MM.1S (cell line): ENCODE measurements at regions not wholly inside any gene's neighbourhood (a gene's known extent, or its start where the extent isn't known, plus 50 kb on each side); places are given as distances from the start of the nearest gene placed in this dataset.

Experiments
- DNase-seq: peaks from one replicate; pipeline ENCODE4 v3.0.0-alpha.2; 2015
- H2AFZ ChIP-seq: fragments of 300-600 bp; sonication (generic); 2 replicates; pipeline ENCODE4 v1.6.0; 2016; ENCODE audit warnings: antibody characterized with exemption, low read length
- H3F3A ChIP-seq: fragments of 300-600 bp; sonication (generic); 2 replicates; pipeline ENCODE4 v1.6.1; 2016; ENCODE audit warnings: mild to moderate bottlenecking, antibody characterized with exemption, low read length, moderate library complexity, mixed read lengths; ENCODE audit not compliant: insufficient read depth
- H3K27ac ChIP-seq: fragments of 300-600 bp; sonication (generic); 2 replicates; pipeline ENCODE4 v1.5.1; 2016; ENCODE audit warnings: mild to moderate bottlenecking, low read length
- H3K27me3 ChIP-seq: fragments of 300-600 bp; sonication (generic); replicated peaks from 2 replicates; pipeline ENCODE4 v1.6.0; 2016; ENCODE audit warnings: low read length; ENCODE audit not compliant: insufficient read depth
- H3K36me3 ChIP-seq: fragments of 300-600 bp; sonication (generic); replicated peaks from 2 replicates; pipeline ENCODE4 v1.6.1; 2016; ENCODE audit warnings: mild to moderate bottlenecking, low read length, mixed read lengths; ENCODE audit not compliant: insufficient read depth
- H3K4me1 ChIP-seq: fragments of 300-600 bp; sonication (generic); 2 replicates; pipeline ENCODE4 v1.6.1; 2016; ENCODE audit warnings: low read length, mixed read lengths
- H3K4me2 ChIP-seq: fragments of 300-600 bp; sonication (generic); 2 replicates; pipeline ENCODE4 v1.6.0; 2016; ENCODE audit warnings: low read depth, low read length
- H3K4me3 ChIP-seq: fragments of 300-600 bp; sonication (generic); 2 replicates; pipeline ENCODE4 v1.5.1; 2016; ENCODE audit warnings: low read length, mixed read lengths
- H3K79me2 ChIP-seq: fragments of 300-600 bp; sonication (generic); 2 replicates; pipeline ENCODE4 v1.6.1; 2016; ENCODE audit warnings: mixed run types, low read length, mixed read lengths
- H3K9ac ChIP-seq: fragments of 300-600 bp; sonication (generic); 2 replicates; pipeline ENCODE4 v1.6.1; 2016; ENCODE audit warnings: low read length, mixed read lengths
- H3K9me2 ChIP-seq: fragments of 300-600 bp; sonication (generic); replicated peaks from 2 replicates; pipeline ENCODE4 v1.6.1; 2016; ENCODE audit warnings: mild to moderate bottlenecking, low read length, mixed read lengths; ENCODE audit not compliant: insufficient read depth
- H3K9me3 ChIP-seq: fragments of 300-600 bp; sonication (generic); replicated peaks from 2 replicates; pipeline ENCODE4 v1.6.1; 2016; ENCODE audit warnings: mild to moderate bottlenecking, low read length, mixed read lengths; ENCODE audit not compliant: insufficient read depth
- H4K20me1 ChIP-seq: fragments of 300-600 bp; sonication (generic); 2 replicates; pipeline ENCODE4 v1.6.1; 2016; ENCODE audit warnings: mild to moderate bottlenecking, low read length, moderate library complexity, mixed read lengths; ENCODE audit not compliant: insufficient read depth
- EZH2 ChIP-seq: fragments of 300-600 bp; sonication (generic); optimal IDR thresholded peaks from 2 replicates; pipeline ENCODE3; 2017; ENCODE audit warnings: low read depth, mild to moderate bottlenecking, antibody characterized with exemption, low read length, mixed read lengths
- EZH2phosphoT487 ChIP-seq: fragments of 300-600 bp; sonication (generic); IDR thresholded peaks from 2 replicates; pipeline ENCODE4 v1.6.1; 2018; ENCODE audit warnings: antibody characterized with exemption, low read length
- TF ChIP-seq, protein P1 (sequence below): fragments of 300-600 bp; sonication (generic); IDR thresholded peaks from 2 replicates; pipeline ENCODE4 v1.5.1; 2016; ENCODE audit warnings: antibody characterized with exemption, low read length, mixed read lengths

DNA sequence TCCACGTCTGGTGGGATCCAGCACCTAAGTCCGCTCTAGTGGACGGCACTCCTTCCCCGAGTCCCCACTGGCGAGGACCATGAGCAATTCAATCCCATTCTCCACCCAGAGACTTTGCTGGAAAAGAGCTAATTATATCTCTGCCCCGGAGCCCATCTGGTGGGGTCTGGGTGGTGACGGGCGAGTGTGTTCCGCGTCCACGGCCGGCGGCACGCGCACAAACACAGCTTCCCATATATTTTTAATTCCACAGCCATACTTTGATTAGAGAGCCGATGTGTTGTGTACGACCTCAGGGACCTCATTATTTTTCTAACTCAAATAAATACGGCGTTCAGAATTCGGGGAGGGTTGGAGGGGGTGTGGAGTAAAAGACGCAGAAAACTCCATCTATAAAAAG lies 64.1 kb upstream of the ADGRE5 start:
- no peaks in the 10 kb centered on the region for H3K4me1 ChIP-seq
- no peak overlapping the region for H2AFZ ChIP-seq
- no peak overlapping the region for H3K4me2 ChIP-seq
- H4K20me1 ChIP-seq: no peaks in the 10 kb centered on the region
- no peaks in the 10 kb centered on the region for H3K9me3 ChIP-seq
- no peak for TF ChIP-seq EZH2
- TF ChIP-seq, protein P1, sequence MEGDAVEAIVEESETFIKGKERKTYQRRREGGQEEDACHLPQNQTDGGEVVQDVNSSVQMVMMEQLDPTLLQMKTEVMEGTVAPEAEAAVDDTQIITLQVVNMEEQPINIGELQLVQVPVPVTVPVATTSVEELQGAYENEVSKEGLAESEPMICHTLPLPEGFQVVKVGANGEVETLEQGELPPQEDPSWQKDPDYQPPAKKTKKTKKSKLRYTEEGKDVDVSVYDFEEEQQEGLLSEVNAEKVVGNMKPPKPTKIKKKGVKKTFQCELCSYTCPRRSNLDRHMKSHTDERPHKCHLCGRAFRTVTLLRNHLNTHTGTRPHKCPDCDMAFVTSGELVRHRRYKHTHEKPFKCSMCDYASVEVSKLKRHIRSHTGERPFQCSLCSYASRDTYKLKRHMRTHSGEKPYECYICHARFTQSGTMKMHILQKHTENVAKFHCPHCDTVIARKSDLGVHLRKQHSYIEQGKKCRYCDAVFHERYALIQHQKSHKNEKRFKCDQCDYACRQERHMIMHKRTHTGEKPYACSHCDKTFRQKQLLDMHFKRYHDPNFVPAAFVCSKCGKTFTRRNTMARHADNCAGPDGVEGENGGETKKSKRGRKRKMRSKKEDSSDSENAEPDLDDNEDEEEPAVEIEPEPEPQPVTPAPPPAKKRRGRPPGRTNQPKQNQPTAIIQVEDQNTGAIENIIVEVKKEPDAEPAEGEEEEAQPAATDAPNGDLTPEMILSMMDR: no peak
- TF ChIP-seq EZH2phosphoT487: no peak
- no peak overlapping the region for H3K4me3 ChIP-seq
- H3K79me2 ChIP-seq: no peaks in the 10 kb centered on the region
- H3K27ac ChIP-seq: no peak overlapping the region
- no peak for DNase-seq
- H3K9me2 ChIP-seq: no peaks in the 10 kb centered on the region
- no peaks in the 10 kb centered on the region for H3F3A ChIP-seq
- no peaks in the 10 kb centered on the region for H3K36me3 ChIP-seq
- peaks cover 79% of the 10 kb centered on the region for H3K27me3 ChIP-seq
- no peak overlapping the region for H3K9ac ChIP-seq

DNA sequence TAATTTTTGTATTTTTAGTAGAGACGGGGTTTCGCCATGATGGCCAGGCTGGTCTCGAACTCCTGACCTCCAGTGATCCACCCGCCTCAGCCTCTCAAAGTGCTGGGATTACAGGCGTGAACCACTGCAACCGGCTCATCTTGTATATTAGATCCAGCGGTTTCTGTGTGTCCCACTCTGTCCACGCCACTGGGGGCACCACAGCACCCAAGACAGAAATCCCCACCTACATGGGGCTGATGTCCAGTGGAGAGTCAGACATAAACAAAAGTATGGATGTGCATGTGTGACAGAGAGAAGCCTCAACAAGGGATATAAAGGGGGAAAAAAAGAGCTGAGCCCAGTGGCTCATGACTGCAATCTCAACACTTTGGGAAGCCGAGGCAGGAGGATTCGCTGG lies 65.8 kb upstream of the ADGRE5 start:
- Histone ChIP-seq H4K20me1 (no peaks in the 10 kb centered on the region), H3K9ac (no peak overlapping the region), H3K9me2 (no peaks in the 10 kb centered on the region), H3K9me3 (no peaks in the 10 kb centered on the region), H2AFZ (no peak overlapping the region), H3K79me2 (no peaks in the 10 kb centered on the region), H3K27me3 (peaks cover 72% of the 10 kb centered on the region), H3F3A (no peaks in the 10 kb centered on the region), H3K4me2 (no peak overlapping the region), H3K27ac (no peak overlapping the region), H3K4me3 (no peak overlapping the region), H3K36me3 (no peaks in the 10 kb centered on the region), H3K4me1 (no peaks in the 10 kb centered on the region)
- no peak for TF ChIP-seq EZH2phosphoT487
- no peak for TF ChIP-seq EZH2
- TF ChIP-seq, protein P1: no peak
- DNase-seq: no peak

DNA sequence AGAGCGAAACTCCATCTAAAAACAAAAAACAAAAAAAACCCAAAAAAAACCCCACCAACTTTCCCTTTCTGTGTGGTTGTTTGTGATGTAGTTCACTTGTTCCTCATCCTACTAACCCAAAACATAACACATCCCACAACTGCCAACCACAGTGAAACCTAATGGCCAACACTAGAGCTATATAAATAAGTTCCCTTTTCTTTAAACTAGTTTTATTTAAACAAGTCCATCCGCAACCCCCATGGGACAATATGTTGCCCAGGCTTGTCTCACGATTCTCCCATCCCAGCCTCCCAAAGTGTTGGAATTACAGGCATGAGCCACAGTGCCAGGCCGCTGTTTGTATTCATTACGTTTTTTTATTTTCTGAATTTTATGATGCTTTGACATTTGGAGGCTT lies 71.2 kb upstream of the ADGRE5 start:
- Histone ChIP-seq H3K9ac (no peak overlapping the region), H2AFZ (no peak overlapping the region), H3K36me3 (no peaks in the 10 kb centered on the region), H3K9me3 (no peaks in the 10 kb centered on the region), H3K27me3 (peaks cover 80% of the 10 kb centered on the region), H3F3A (no peaks in the 10 kb centered on the region), H4K20me1 (no peaks in the 10 kb centered on the region), H3K4me2 (no peak overlapping the region), H3K9me2 (no peaks in the 10 kb centered on the region), H3K79me2 (no peaks in the 10 kb centered on the region), H3K4me1 (no peaks in the 10 kb centered on the region), H3K4me3 (no peak overlapping the region), H3K27ac (no peak overlapping the region)
- TF ChIP-seq EZH2phosphoT487 (no peak), EZH2 (no peak)
- TF ChIP-seq, protein P1: no peak
- no peak for DNase-seq
